NCI-H2171 (cell line): ENCODE measurements at regions not wholly inside any gene's neighbourhood (a gene's known extent, or its start where the extent isn't known, plus 50 kb on each side); places are given as distances from the start of the nearest gene placed in this dataset.

ENCODE experiments used
- DNase-seq: peaks from one replicate; lab custom pipeline; 2025; lab: John Stamatoyannopoulos, UW

GRCh38 chr12:41932470-41932991 lies 212.1 kb downstream of the GXYLT1 start:
- peak; percentile 87 for DNase-seq

- no peak for DNase-seq
Measured at GRCh38 chr12:41930866-41931437, 213.7 kb downstream of the GXYLT1 start.

- DNase-seq, result no peak
Measured at GRCh38 chr12:41924111-41924510, 220.6 kb downstream of the GXYLT1 start.

GRCh38 chr12:41923351-41923750 lies 221.3 kb downstream of the GXYLT1 start:
- DNase-seq, result no peak

GRCh38 chr12:41920355-41920754 lies 224.3 kb downstream of the GXYLT1 start:
- DNase-seq, result no peak

GRCh38 chr12:41919526-41920261 lies 225.0 kb downstream of the GXYLT1 start:
- no peak for DNase-seq

- no peak for DNase-seq
Measured at GRCh38 chr12:41919048-41919447, 225.6 kb downstream of the GXYLT1 start.

GRCh38 chr12:41917938-41918341 lies 226.7 kb downstream of the GXYLT1 start:
- peak; percentile 13 for DNase-seq

- no peak for DNase-seq
Measured at GRCh38 chr12:41917181-41917580, 227.5 kb downstream of the GXYLT1 start.

GRCh38 chr12:41910578-41911320 lies 233.9 kb downstream of the GXYLT1 start:
- no peak for DNase-seq

GRCh38 chr12:41908206-41908605 lies 236.5 kb downstream of the GXYLT1 start:
- no peak for DNase-seq

GRCh38 chr12:41907550-41907949 lies 237.1 kb downstream of the GXYLT1 start:
- DNase-seq, result no peak

- no peak for DNase-seq
Measured at GRCh38 chr12:41907021-41907420, 237.7 kb downstream of the GXYLT1 start.

- no peak for DNase-seq
Measured at GRCh38 chr12:41905759-41906297, 238.8 kb downstream of the GXYLT1 start.

- DNase-seq, result no peak
Measured at GRCh38 chr12:41905073-41905758, 239.5 kb downstream of the GXYLT1 start.

GRCh38 chr12:41904041-41904440 lies 240.6 kb downstream of the GXYLT1 start:
- peak; percentile 25 for DNase-seq

- no peak for DNase-seq
Measured at GRCh38 chr12:41903014-41903708, 241.5 kb downstream of the GXYLT1 start.

- no peak for DNase-seq
Measured at GRCh38 chr12:41899577-41899976, 245.1 kb downstream of the GXYLT1 start.

GRCh38 chr12:41897593-41897992 lies 247.1 kb downstream of the GXYLT1 start:
- no peak for DNase-seq

- DNase-seq, result no peak
Measured at GRCh38 chr12:41893491-41893890, 251.2 kb downstream of the GXYLT1 start.

GRCh38 chr12:41892302-41892701 lies 252.4 kb downstream of the GXYLT1 start:
- DNase-seq, result no peak
